ENCODE measurements at regions not wholly inside any gene's neighbourhood (a gene's known extent, or its start where the extent isn't known, plus 50 kb on each side); places are given as distances from the start of the nearest gene placed in this dataset.

GRCh38 chr1:87898431-87898830 is 569.8 kb downstream of the LMO4 start:
- Histone ChIP-seq H3K4me1 (ENCODE audit: control insufficient read depth, insufficient read depth, low read length, poor library complexity, severe bottlenecking) (no peaks in the 10 kb centered on the region), H3K36me3 (ENCODE audit: control insufficient read depth, insufficient read depth, low read length) (no peaks in the 10 kb centered on the region), H3K27ac (ENCODE audit: insufficient read depth, low read length, poor library complexity, severe bottlenecking) (no peak overlapping the region), H3K9me3 (ENCODE audit: control insufficient read depth, low read length) (no peaks in the 10 kb centered on the region), H3K27me3 (replicated peaks; ENCODE audit: control insufficient read depth, insufficient read depth, low read length, poor library complexity, severe bottlenecking) (no peaks in the 10 kb centered on the region), H3K4me3 (ENCODE audit: insufficient read depth, low read depth, low read length, poor library complexity, severe bottlenecking) (no peak overlapping the region)
- no peak for DNase-seq

- no peak for DNase-seq
- Histone ChIP-seq H3K27ac (ENCODE audit: insufficient read depth, low read length, poor library complexity, severe bottlenecking) (no peak overlapping the region), H3K4me1 (ENCODE audit: control insufficient read depth, insufficient read depth, low read length, poor library complexity, severe bottlenecking) (no peaks in the 10 kb centered on the region)
Observed at GRCh38 chr1:87899017-87899416, 570.3 kb downstream of the LMO4 start.

GRCh38 chr1:87899746-87900145 is 571.1 kb downstream of the LMO4 start:
- Histone ChIP-seq H3K27me3 (replicated peaks; ENCODE audit: control insufficient read depth, insufficient read depth, low read length, poor library complexity, severe bottlenecking) (no peaks in the 10 kb centered on the region), H3K4me3 (ENCODE audit: insufficient read depth, low read depth, low read length, poor library complexity, severe bottlenecking) (no peak overlapping the region), H3K9me3 (ENCODE audit: control insufficient read depth, low read length) (no peaks in the 10 kb centered on the region), H3K36me3 (ENCODE audit: control insufficient read depth, insufficient read depth, low read length) (no peaks in the 10 kb centered on the region), H3K4me1 (ENCODE audit: control insufficient read depth, insufficient read depth, low read length, poor library complexity, severe bottlenecking) (no peaks in the 10 kb centered on the region), H3K27ac (ENCODE audit: insufficient read depth, low read length, poor library complexity, severe bottlenecking) (no peak overlapping the region)
- DNase-seq = no peak

More at GRCh38 chr1:87899017-87899416, 570.3 kb downstream of the LMO4 start:
- Histone ChIP-seq H3K9me3 (ENCODE audit: control insufficient read depth, low read length) (no peaks in the 10 kb centered on the region), H3K27me3 (replicated peaks; ENCODE audit: control insufficient read depth, insufficient read depth, low read length, poor library complexity, severe bottlenecking) (no peaks in the 10 kb centered on the region), H3K36me3 (ENCODE audit: control insufficient read depth, insufficient read depth, low read length) (no peaks in the 10 kb centered on the region), H3K4me3 (ENCODE audit: insufficient read depth, low read depth, low read length, poor library complexity, severe bottlenecking) (no peak overlapping the region)

GRCh38 chr1:87902830-87903229 is 574.1 kb downstream of the LMO4 start:
- Histone ChIP-seq H3K4me3 (ENCODE audit: insufficient read depth, low read depth, low read length, poor library complexity, severe bottlenecking) (no peak overlapping the region), H3K36me3 (ENCODE audit: control insufficient read depth, insufficient read depth, low read length) (no peaks in the 10 kb centered on the region), H3K4me1 (ENCODE audit: control insufficient read depth, insufficient read depth, low read length, poor library complexity, severe bottlenecking) (no peaks in the 10 kb centered on the region), H3K27ac (ENCODE audit: insufficient read depth, low read length, poor library complexity, severe bottlenecking) (no peak overlapping the region), H3K27me3 (replicated peaks; ENCODE audit: control insufficient read depth, insufficient read depth, low read length, poor library complexity, severe bottlenecking) (no peaks in the 10 kb centered on the region), H3K9me3 (ENCODE audit: control insufficient read depth, low read length) (no peaks in the 10 kb centered on the region)
- no peak for DNase-seq

- Histone ChIP-seq H3K27me3 (replicated peaks; ENCODE audit: control insufficient read depth, insufficient read depth, low read length, poor library complexity, severe bottlenecking) (no peaks in the 10 kb centered on the region), H3K36me3 (ENCODE audit: control insufficient read depth, insufficient read depth, low read length) (no peaks in the 10 kb centered on the region), H3K9me3 (ENCODE audit: control insufficient read depth, low read length) (no peaks in the 10 kb centered on the region), H3K4me1 (ENCODE audit: control insufficient read depth, insufficient read depth, low read length, poor library complexity, severe bottlenecking) (no peaks in the 10 kb centered on the region), H3K4me3 (ENCODE audit: insufficient read depth, low read depth, low read length, poor library complexity, severe bottlenecking) (no peak overlapping the region), H3K27ac (ENCODE audit: insufficient read depth, low read length, poor library complexity, severe bottlenecking) (no peak overlapping the region)
- no peak for DNase-seq
Observed at GRCh38 chr1:87903242-87903641, 574.6 kb downstream of the LMO4 start.

GRCh38 chr1:87904651-87905050 is 576.0 kb downstream of the LMO4 start:
- Histone ChIP-seq H3K4me3 (ENCODE audit: insufficient read depth, low read depth, low read length, poor library complexity, severe bottlenecking) (no peak overlapping the region), H3K36me3 (ENCODE audit: control insufficient read depth, insufficient read depth, low read length) (no peaks in the 10 kb centered on the region), H3K27me3 (replicated peaks; ENCODE audit: control insufficient read depth, insufficient read depth, low read length, poor library complexity, severe bottlenecking) (no peaks in the 10 kb centered on the region), H3K4me1 (ENCODE audit: control insufficient read depth, insufficient read depth, low read length, poor library complexity, severe bottlenecking) (no peaks in the 10 kb centered on the region), H3K9me3 (ENCODE audit: control insufficient read depth, low read length) (no peaks in the 10 kb centered on the region), H3K27ac (ENCODE audit: insufficient read depth, low read length, poor library complexity, severe bottlenecking) (no peak overlapping the region)
- no peak for DNase-seq

GRCh38 chr1:87905651-87906050 is 577.0 kb downstream of the LMO4 start:
- no peaks in the 10 kb centered on the region for H3K4me1 ChIP-seq (ENCODE audit: control insufficient read depth, insufficient read depth, low read length, poor library complexity, severe bottlenecking)

GRCh38 chr1:87906078-87906477 is 577.4 kb downstream of the LMO4 start:
- H3K4me1 ChIP-seq (ENCODE audit: control insufficient read depth, insufficient read depth, low read length, poor library complexity, severe bottlenecking) = no peaks in the 10 kb centered on the region
- H3K4me3 ChIP-seq (ENCODE audit: insufficient read depth, low read depth, low read length, poor library complexity, severe bottlenecking) = no peak overlapping the region
- no peaks in the 10 kb centered on the region for H3K9me3 ChIP-seq (ENCODE audit: control insufficient read depth, low read length)
- no peaks in the 10 kb centered on the region for H3K36me3 ChIP-seq (ENCODE audit: control insufficient read depth, insufficient read depth, low read length)
- no peak overlapping the region for H3K27ac ChIP-seq (ENCODE audit: insufficient read depth, low read length, poor library complexity, severe bottlenecking)
- DNase-seq = no peak
- no peaks in the 10 kb centered on the region for H3K27me3 ChIP-seq (replicated peaks; ENCODE audit: control insufficient read depth, insufficient read depth, low read length, poor library complexity, severe bottlenecking)

More at GRCh38 chr1:87905651-87906050, 577.0 kb downstream of the LMO4 start:
- DNase-seq = no peak
- H3K4me3 ChIP-seq (ENCODE audit: insufficient read depth, low read depth, low read length, poor library complexity, severe bottlenecking) = no peak overlapping the region
- H3K9me3 ChIP-seq (ENCODE audit: control insufficient read depth, low read length) = no peaks in the 10 kb centered on the region
- H3K27me3 ChIP-seq (replicated peaks; ENCODE audit: control insufficient read depth, insufficient read depth, low read length, poor library complexity, severe bottlenecking) = no peaks in the 10 kb centered on the region
- no peaks in the 10 kb centered on the region for H3K36me3 ChIP-seq (ENCODE audit: control insufficient read depth, insufficient read depth, low read length)
- no peak overlapping the region for H3K27ac ChIP-seq (ENCODE audit: insufficient read depth, low read length, poor library complexity, severe bottlenecking)

GRCh38 chr1:87913361-87913760 is 584.7 kb downstream of the LMO4 start:
- no peaks in the 10 kb centered on the region for H3K27me3 ChIP-seq (replicated peaks; ENCODE audit: control insufficient read depth, insufficient read depth, low read length, poor library complexity, severe bottlenecking)
- H3K9me3 ChIP-seq (ENCODE audit: control insufficient read depth, low read length) = no peaks in the 10 kb centered on the region
- H3K4me3 ChIP-seq (ENCODE audit: insufficient read depth, low read depth, low read length, poor library complexity, severe bottlenecking) = no peak overlapping the region
- H3K27ac ChIP-seq (ENCODE audit: insufficient read depth, low read length, poor library complexity, severe bottlenecking) = no peak overlapping the region
- H3K36me3 ChIP-seq (ENCODE audit: control insufficient read depth, insufficient read depth, low read length) = no peaks in the 10 kb centered on the region
- DNase-seq = no peak
- no peaks in the 10 kb centered on the region for H3K4me1 ChIP-seq (ENCODE audit: control insufficient read depth, insufficient read depth, low read length, poor library complexity, severe bottlenecking)

GRCh38 chr1:87914396-87914795 is 585.7 kb downstream of the LMO4 start:
- Histone ChIP-seq H3K27me3 (replicated peaks; ENCODE audit: control insufficient read depth, insufficient read depth, low read length, poor library complexity, severe bottlenecking) (no peaks in the 10 kb centered on the region), H3K36me3 (ENCODE audit: control insufficient read depth, insufficient read depth, low read length) (no peaks in the 10 kb centered on the region), H3K27ac (ENCODE audit: insufficient read depth, low read length, poor library complexity, severe bottlenecking) (no peak overlapping the region), H3K4me1 (ENCODE audit: control insufficient read depth, insufficient read depth, low read length, poor library complexity, severe bottlenecking) (no peaks in the 10 kb centered on the region), H3K9me3 (ENCODE audit: control insufficient read depth, low read length) (no peaks in the 10 kb centered on the region), H3K4me3 (ENCODE audit: insufficient read depth, low read depth, low read length, poor library complexity, severe bottlenecking) (no peak overlapping the region)
- no peak for DNase-seq

GRCh38 chr1:87915771-87916170 is 587.1 kb downstream of the LMO4 start:
- Histone ChIP-seq H3K4me3 (ENCODE audit: insufficient read depth, low read depth, low read length, poor library complexity, severe bottlenecking) (no peak overlapping the region), H3K4me1 (ENCODE audit: control insufficient read depth, insufficient read depth, low read length, poor library complexity, severe bottlenecking) (no peaks in the 10 kb centered on the region), H3K9me3 (ENCODE audit: control insufficient read depth, low read length) (no peaks in the 10 kb centered on the region), H3K36me3 (ENCODE audit: control insufficient read depth, insufficient read depth, low read length) (no peaks in the 10 kb centered on the region), H3K27ac (ENCODE audit: insufficient read depth, low read length, poor library complexity, severe bottlenecking) (no peak overlapping the region), H3K27me3 (replicated peaks; ENCODE audit: control insufficient read depth, insufficient read depth, low read length, poor library complexity, severe bottlenecking) (no peaks in the 10 kb centered on the region)
- no peak for DNase-seq

Data from effector memory CD4-positive, alpha-beta T cell (primary cell).